Gastrocnemius medialis (tissue), 4 donors: ENCODE measurements at regions not wholly inside any gene's neighbourhood (a gene's known extent, or its start where the extent isn't known, plus 50 kb on each side); places are given as distances from the start of the nearest gene placed in this dataset.

Experiments
- POLR2A ChIP-seq, 2 donors: fragments of 450-650 bp; IDR thresholded peaks; one replicate each; pipeline ENCODE4 v1.6.1; 2017; ENCODE audit warnings: antibody characterized with exemption in 2 of 2, mild to moderate bottlenecking in 2 of 2, moderate library complexity in 2 of 2
- TF ChIP-seq, protein P1 (sequence below), 5 experiments: fragments of 450-650 bp in 3 of 5; fragments of 200-600 bp in 2 of 5; sonication (generic) in 2 of 5; IDR thresholded peaks in 4 of 5; conservative IDR thresholded peaks in 1 of 5; 1 replicate in 4 of 5; 2 replicates in 1 of 5; pipeline ENCODE4 v1.5.1; 2016 to 2019; ENCODE audit warnings: antibody characterized with exemption in 5 of 5, mild to moderate bottlenecking in 3 of 5, moderate library complexity in 3 of 5

DNA sequence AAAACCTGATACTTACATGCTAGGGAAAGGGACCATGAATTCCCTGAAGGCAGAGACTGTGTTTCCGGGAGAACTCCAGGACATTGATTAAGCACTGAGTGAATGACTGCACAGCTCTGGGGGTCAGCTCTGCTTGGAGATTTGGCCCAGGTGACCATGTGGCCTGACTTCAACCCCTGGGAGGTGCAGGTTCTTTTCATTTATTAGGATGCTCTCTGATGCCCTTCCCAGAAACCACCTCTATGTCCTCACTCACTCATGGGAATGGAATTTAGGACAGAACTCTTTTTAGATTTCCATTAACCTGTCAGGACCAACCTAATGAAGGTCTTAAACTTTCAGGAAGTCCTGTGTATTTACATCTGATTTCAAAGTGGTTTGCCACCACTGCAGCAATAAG is 393.3 kb upstream of the ARGLU1 start:
- TF ChIP-seq, protein P1, sequence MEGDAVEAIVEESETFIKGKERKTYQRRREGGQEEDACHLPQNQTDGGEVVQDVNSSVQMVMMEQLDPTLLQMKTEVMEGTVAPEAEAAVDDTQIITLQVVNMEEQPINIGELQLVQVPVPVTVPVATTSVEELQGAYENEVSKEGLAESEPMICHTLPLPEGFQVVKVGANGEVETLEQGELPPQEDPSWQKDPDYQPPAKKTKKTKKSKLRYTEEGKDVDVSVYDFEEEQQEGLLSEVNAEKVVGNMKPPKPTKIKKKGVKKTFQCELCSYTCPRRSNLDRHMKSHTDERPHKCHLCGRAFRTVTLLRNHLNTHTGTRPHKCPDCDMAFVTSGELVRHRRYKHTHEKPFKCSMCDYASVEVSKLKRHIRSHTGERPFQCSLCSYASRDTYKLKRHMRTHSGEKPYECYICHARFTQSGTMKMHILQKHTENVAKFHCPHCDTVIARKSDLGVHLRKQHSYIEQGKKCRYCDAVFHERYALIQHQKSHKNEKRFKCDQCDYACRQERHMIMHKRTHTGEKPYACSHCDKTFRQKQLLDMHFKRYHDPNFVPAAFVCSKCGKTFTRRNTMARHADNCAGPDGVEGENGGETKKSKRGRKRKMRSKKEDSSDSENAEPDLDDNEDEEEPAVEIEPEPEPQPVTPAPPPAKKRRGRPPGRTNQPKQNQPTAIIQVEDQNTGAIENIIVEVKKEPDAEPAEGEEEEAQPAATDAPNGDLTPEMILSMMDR (IDR thresholded peaks at IDR 0.05 in 4 of 5, conservative IDR thresholded peaks at IDR 0.05 in 1 of 5) = no peak
- no peak for TF ChIP-seq POLR2A (IDR thresholded peaks at IDR 0.05)
